ENCODE measurements at regions not wholly inside any gene's neighbourhood (a gene's known extent, or its start where the extent isn't known, plus 50 kb on each side); places are given as distances from the start of the nearest gene placed in this dataset.

- no peak for TF ChIP-seq CTCF (IDR thresholded peaks at IDR 0.05)
- TF ChIP-seq POLR2A (IDR thresholded peaks at IDR 0.05): no peak
These were observed 1082.9 kb downstream of the UQCRFS1 start for GRCh38 chr19:28130066-28130511.

All from vagina (tissue), 2 donors.